A673 (cell line): ENCODE measurements at regions not wholly inside any gene's neighbourhood (a gene's known extent, or its start where the extent isn't known, plus 50 kb on each side); places are given as distances from the start of the nearest gene placed in this dataset.

Experiments used
- BruUV-seq: library from RNA; stranded (reverse); fragments of 400-500 nt; replicated peaks from 2 replicates; lab custom pipeline; 2021; lab: Mats Ljungman, UMichigan
- CTCF ChIA-PET: fragments of 300-600 bp; sonication (Branson Sonifier 250); formaldehyde crosslinking; loops from one replicate; lab custom pipeline; 2022; ENCODE audit warnings: antibody characterized with exemption; lab: Charles Lee
- POLR2A ChIA-PET: fragments of 300-600 bp; sonication (Branson Sonifier 250); formaldehyde crosslinking; loops from one replicate; lab custom pipeline; 2022; ENCODE audit warnings: antibody characterized with exemption; ENCODE audit not compliant: low non-redundant PET; lab: Charles Lee
- DNase-seq: peaks from one replicate; pipeline ENCODE4 v3.0.0-alpha.2; 2015; ENCODE audit warnings: low spot score
- H3K27ac ChIP-seq: fragments of 200-600 bp; sonication (generic); 2 replicates; pipeline ENCODE4 v1.5.1; 2016; ENCODE audit warnings: mixed run types, low read depth, mild to moderate bottlenecking, mixed read lengths, antibody characterized with exemption, low read length; ENCODE audit not compliant: poor library complexity, severe bottlenecking
- H3K27me3 ChIP-seq: fragments of 200-600 bp; sonication (generic); replicated peaks from 2 replicates; pipeline ENCODE4 v1.6.1; 2017; ENCODE audit warnings: mixed run types, low read depth, mild to moderate bottlenecking, mixed read lengths, antibody characterized with exemption, low read length; ENCODE audit not compliant: insufficient read depth, poor library complexity
- H3K36me3 ChIP-seq: fragments of 200-600 bp; sonication (generic); 2 replicates; pipeline ENCODE4 v1.6.1; 2016; ENCODE audit warnings: mixed run types, mild to moderate bottlenecking, mixed read lengths, antibody characterized with exemption, low read length; ENCODE audit not compliant: insufficient read depth, poor library complexity, severe bottlenecking
- H3K4me1 ChIP-seq: fragments of 200-600 bp; sonication (generic); 2 replicates; pipeline ENCODE4 v1.6.1; 2017; ENCODE audit warnings: mixed run types, mild to moderate bottlenecking, mixed read lengths, antibody characterized with exemption, low read length; ENCODE audit not compliant: insufficient read depth, poor library complexity, severe bottlenecking
- H3K4me3 ChIP-seq: fragments of 200-600 bp; sonication (generic); 2 replicates; pipeline ENCODE4 v1.5.1; 2016; ENCODE audit warnings: low read depth, mixed run types, mild to moderate bottlenecking, mixed read lengths, low read length; ENCODE audit not compliant: poor library complexity, severe bottlenecking
- H3K9me3 ChIP-seq: fragments of 200-600 bp; sonication (generic); 2 replicates; pipeline ENCODE4 v1.6.1; 2016; ENCODE audit warnings: mixed run types, low read depth, mild to moderate bottlenecking, mixed read lengths, antibody characterized with exemption, low read length; ENCODE audit not compliant: poor library complexity, severe bottlenecking
- EZH2 ChIP-seq: fragments of 200-600 bp; sonication (generic); IDR thresholded peaks from 2 replicates; pipeline ENCODE4 v1.6.1; 2017; ENCODE audit warnings: borderline replicate concordance, low read depth, mild to moderate bottlenecking, mixed read lengths, antibody characterized with exemption, low read length; ENCODE audit not compliant: poor library complexity, severe bottlenecking
- intact Hi-C: fragments of 100-400 bp; cut with micrococcal nuclease; formaldehyde crosslinking; loops from one replicate; pipeline ENCODE4 v1.10.0; 2022; ENCODE audit not compliant: unreplicated experiment
- TF ChIP-seq, protein P1 (sequence below): fragments of 300-800, 200-600 bp; sonication (generic); conservative IDR thresholded peaks from 2 replicates; pipeline ENCODE4 v1.5.1; 2017; ENCODE audit warnings: low read depth, mild to moderate bottlenecking, antibody characterized with exemption, low read length, moderate library complexity, mixed read lengths

DNA sequence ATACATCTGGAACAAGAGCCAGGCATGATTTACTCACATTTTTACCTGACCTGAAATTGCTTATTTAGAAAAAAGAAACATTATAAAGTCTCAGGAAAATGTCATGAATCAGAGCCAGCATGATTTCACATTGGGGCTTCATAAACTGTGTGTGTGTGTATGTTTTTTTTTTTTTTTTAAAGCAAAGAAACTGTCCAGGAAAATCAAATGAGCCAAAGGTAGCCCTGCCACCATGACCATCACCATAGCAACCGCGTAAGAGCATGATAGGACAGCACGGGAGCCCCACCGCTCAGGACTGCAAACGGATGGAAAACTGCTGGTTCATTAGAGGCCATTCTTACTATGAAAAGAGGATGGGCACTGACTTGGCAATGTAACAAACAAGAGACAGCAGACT is 139.2 kb downstream of the NTMT2 start:
- POLR2A ChIA-PET, result no interaction called here
- no peaks in the 10 kb centered on the region for H3K36me3 ChIP-seq
- no peaks in the 10 kb centered on the region for H3K27me3 ChIP-seq
- no peak overlapping the region for H3K27ac ChIP-seq
- BruUV-seq, result no TSS peak
- intact Hi-C loops, result no loop called here
- TF ChIP-seq, protein P1, sequence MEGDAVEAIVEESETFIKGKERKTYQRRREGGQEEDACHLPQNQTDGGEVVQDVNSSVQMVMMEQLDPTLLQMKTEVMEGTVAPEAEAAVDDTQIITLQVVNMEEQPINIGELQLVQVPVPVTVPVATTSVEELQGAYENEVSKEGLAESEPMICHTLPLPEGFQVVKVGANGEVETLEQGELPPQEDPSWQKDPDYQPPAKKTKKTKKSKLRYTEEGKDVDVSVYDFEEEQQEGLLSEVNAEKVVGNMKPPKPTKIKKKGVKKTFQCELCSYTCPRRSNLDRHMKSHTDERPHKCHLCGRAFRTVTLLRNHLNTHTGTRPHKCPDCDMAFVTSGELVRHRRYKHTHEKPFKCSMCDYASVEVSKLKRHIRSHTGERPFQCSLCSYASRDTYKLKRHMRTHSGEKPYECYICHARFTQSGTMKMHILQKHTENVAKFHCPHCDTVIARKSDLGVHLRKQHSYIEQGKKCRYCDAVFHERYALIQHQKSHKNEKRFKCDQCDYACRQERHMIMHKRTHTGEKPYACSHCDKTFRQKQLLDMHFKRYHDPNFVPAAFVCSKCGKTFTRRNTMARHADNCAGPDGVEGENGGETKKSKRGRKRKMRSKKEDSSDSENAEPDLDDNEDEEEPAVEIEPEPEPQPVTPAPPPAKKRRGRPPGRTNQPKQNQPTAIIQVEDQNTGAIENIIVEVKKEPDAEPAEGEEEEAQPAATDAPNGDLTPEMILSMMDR, result no peak
- no peak for TF ChIP-seq EZH2
- DNase-seq, result no peak
- no peak overlapping the region for H3K4me3 ChIP-seq
- peaks cover 5% of the 10 kb centered on the region for H3K4me1 ChIP-seq
- CTCF ChIA-PET, result no interaction called here
- no peaks in the 10 kb centered on the region for H3K9me3 ChIP-seq

DNA sequence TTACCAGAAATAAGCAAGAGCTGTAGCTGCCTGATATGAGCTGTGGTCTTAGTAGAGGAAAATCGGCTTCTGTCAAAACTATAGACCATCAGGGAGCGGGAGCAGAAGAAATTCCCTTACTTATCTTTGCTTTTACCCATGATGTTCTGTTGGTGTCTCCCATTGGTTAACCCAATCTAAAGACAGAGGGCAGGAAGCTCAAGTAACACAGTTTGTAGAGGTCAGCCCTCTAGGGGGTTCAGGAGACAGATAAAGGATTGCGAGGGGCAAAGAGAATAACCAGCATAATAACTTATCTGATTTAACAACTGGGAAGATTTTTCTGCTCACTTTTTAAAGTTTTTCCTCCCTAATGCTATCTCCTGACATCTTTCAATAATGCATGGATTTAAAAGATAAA is 142.4 kb downstream of the NTMT2 start:
- CTCF ChIA-PET, result no interaction called here
- H3K27ac ChIP-seq, result no peak overlapping the region
- H3K9me3 ChIP-seq, result no peaks in the 10 kb centered on the region
- H3K4me1 ChIP-seq, result peaks cover 15% of the 10 kb centered on the region
- intact Hi-C loops, result loop anchor here (1.0 kb wide), 1 partner anchor 13 kb away; no protein-coding TSS in a partner anchor
- no peak for DNase-seq
- H3K4me3 ChIP-seq, result no peak overlapping the region
- POLR2A ChIA-PET, result no interaction called here
- BruUV-seq, result no TSS peak
- no peaks in the 10 kb centered on the region for H3K36me3 ChIP-seq
- H3K27me3 ChIP-seq, result no peaks in the 10 kb centered on the region
- TF ChIP-seq EZH2, result no peak
- TF ChIP-seq, protein P1, result no peak

DNA sequence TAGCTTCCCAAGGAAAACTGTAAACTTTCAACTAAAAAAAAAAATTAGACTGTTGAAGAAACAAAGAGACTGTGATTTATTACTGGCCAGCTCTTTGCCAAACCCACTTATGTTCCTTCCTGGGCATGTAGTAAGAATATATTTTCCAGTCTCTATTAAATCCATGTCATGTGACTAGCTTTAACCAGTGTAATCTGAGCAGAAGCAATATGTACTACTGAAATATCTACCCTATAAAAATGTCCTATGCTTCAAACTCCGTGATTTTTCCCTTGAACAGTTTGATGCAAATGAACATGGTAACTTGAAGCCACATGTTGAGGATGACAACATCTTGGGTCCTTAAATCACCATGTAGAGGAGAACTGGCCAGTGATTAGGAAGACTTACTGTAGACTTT is 144.5 kb downstream of the NTMT2 start:
- intact Hi-C loops, result no loop called here
- H3K9me3 ChIP-seq, result no peaks in the 10 kb centered on the region
- no peak overlapping the region for H3K4me3 ChIP-seq
- H3K27ac ChIP-seq, result peak overlapping the region; percentile 17
- ChIA-PET POLR2A (no interaction called here), CTCF (no interaction called here)
- no TSS peak for BruUV-seq
- no peak for TF ChIP-seq EZH2
- TF ChIP-seq, protein P1, result no peak
- DNase-seq, result peak; percentile 54
- no peaks in the 10 kb centered on the region for H3K36me3 ChIP-seq
- H3K4me1 ChIP-seq, result peaks cover 15% of the 10 kb centered on the region
- no peaks in the 10 kb centered on the region for H3K27me3 ChIP-seq
